Left colon (tissue), 2 donors: ENCODE measurements at regions not wholly inside any gene's neighbourhood (a gene's known extent, or its start where the extent isn't known, plus 50 kb on each side); places are given as distances from the start of the nearest gene placed in this dataset.

ENCODE experiments used
- ATAC-seq: fragments of 200-7000 bp; cut with Tn5 transposase; one replicate; pipeline ENCODE4 v1.9.1; 2020; ENCODE audit warnings: mild to moderate bottlenecking, moderate library complexity
- DNase-seq, 2 donors: peaks; one replicate each; pipeline ENCODE4 v3.0.0-alpha.2; 2020
- intact Hi-C, 2 donors: fragments of 100-400 bp; cut with DNase I in 1 of 2; cut with micrococcal nuclease in 1 of 2; formaldehyde crosslinking; loops; one replicate each; pipeline versions ENCODE4 v1.11.2 to v1.14.0; 2022; cut with DNase I, micrococcal nuclease
- donor health status: DM: no; HTN: no; CAD: no.
- donor health status: DM: yes; HTN: yes; CAD: no.

DNA sequence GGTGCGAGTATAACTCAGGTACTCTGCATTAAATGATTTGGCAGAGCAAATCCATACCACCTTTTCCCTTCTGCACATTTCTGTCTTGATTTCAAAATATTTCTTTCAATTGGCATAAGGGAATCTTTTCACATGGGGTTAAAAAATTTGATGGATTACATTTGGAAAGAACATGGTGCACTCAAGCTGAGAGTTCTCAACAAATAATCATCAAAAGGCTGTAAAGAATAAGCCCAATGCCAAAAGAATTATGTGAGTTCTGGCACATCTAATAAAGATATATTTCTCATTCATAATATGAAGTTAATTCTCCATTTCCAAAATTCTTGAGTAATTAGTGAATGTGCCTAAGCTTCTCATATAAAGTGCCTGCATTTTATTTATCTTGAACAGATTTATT is 223.1 kb downstream of the GPR37 start:
- no peak for ATAC-seq
- intact Hi-C loops: no loop called here
- DNase-seq: no peak

DNA sequence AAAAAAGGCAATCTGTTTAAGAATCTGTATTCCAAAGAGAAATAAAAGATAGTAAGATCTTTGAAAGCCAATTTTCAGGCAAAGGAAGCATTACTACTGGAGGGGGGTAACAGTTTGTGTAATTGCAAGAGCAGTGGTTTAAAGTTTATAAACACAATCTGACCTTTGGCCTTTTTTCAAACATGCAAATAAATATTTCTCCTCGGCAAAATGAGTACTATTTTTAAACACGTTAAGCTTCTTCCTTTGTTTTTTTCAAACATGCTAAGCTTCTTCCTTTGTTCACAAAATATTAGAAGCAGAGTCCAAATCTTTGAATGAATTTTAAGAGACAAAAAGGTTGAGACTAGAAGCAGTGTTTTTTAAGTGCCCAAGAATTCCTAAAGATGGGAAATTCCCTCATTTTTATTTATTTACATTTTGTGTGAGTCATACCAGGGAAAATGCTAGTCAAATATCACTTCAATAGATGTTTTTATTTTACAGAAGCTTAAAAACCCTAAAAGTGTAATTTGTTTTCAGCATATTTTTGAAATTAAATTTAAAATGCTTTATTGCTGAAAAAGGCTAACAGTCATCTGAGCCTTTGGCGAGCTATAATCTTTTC is 229.3 kb downstream of the GPR37 start:
- no peak for ATAC-seq
- no peak for DNase-seq
- intact Hi-C loops: no loop called here

DNA sequence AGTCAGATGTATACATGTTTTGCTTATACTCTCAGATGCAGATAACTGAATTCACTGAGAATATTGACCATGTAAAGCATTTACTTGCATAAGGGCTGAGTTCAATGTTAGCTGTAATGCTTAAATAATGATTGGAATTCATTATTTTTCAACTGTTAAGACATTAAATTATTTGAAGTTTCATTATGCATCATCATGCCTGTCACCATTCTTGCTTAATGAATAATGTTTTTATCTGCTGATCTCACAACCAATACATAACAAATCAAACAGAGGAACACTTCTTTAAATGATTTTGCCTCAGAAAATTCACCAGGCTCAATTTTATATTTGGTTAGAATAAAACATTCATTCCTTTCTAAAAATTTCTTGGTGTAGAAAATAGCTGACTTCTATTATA is 233.4 kb downstream of the GPR37 start:
- DNase-seq: no peak
- intact Hi-C loops: no loop called here
- no peak for ATAC-seq

DNA sequence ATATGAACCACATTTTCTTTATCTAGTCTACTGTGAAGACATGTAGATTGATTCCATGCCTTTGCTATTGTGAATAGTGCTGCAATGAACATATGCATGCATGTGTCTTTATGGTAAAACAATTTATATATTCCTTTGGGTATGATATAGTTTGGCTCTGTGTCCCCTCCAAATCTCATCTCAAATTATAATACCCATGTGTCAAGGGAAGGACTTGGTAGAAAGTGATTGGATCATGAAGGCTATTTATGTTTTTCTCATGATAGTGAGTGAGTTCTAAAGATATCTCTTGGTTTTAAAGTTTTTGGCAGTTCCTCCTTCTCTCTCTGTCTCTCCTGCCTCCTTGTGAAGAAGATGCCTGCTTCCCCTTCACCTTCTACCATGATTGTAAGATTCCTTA is 248.7 kb downstream of the GPR37 start:
- DNase-seq (no peak), ATAC-seq (no peak)
- intact Hi-C loops: no loop called here

DNA sequence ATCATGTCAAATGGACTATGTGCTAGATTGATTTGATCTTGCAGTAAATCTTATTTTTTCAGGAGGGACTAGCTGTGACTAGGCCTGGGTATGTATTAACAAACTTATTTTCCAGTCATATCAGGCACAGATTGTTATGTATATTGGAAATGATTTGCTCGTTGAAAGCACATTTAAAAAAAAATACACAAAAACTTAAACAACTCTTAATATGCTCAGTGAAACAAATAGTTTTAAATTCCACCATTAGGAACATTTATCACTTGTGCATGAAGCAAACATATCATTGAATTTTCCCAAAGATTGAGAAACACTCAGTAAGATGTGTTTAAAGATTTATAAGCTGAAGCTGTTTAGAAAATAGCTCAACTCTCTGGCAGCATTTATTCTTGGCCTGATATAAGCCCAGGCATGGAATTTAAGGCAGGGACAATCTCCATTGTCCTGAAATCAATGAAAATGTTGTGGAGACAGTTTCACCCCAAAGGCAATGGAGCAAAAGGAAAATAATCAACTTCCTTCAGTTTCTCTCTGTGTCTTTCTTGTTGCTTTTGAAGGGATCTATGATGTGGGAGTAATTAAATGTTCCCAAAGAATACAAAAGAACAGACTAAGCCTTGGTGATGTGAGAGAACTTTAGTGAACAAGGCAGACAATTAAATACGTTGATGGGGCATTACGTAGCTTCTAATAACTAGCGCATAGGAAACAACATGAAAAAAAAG is 250.3 kb downstream of the GPR37 start:
- intact Hi-C loops: no loop called here
- DNase-seq (no peak), ATAC-seq (no peak)

DNA sequence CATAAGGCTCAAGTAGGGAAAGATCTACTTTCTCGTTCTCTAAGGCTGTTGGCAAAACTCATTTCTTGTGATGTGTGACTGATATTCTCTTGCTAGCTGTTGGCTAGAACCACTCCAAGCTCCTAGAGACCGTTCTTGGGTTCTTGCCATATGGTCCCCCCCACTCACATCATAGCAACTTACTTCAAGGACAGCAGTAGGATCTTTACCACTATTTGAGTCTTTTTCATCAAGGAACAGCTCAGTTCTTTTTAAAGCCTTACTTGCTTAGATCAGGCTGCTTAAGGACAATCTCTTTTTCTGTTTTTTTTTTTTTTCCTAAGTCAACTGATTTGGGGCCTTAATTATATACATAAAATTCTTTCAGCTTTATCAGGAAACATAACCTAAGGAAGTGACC is 251.1 kb downstream of the GPR37 start:
- ATAC-seq (no peak), DNase-seq (no peak)
- intact Hi-C loops: no loop called here

DNA sequence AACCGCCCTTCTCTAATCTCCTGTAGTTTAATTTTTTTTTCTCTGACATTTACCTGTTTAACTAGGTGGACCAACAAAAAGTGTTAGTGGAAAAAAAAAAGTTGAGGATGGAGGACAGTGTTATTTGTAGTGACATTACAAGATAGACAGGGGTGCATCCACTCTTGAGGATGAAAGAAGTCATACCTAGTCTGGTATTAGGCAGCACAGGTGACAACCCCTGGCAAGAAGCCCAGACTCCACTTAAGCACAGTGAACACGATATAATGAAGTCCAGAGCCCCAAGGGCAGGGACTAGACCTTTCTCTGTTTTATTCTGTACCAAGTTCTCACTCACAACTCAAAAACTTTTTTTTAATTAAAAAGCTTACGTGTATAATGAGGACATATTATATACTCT is 268.4 kb downstream of the GPR37 start:
- ATAC-seq (no peak), DNase-seq (no peak)
- intact Hi-C loops: no loop called here

DNA sequence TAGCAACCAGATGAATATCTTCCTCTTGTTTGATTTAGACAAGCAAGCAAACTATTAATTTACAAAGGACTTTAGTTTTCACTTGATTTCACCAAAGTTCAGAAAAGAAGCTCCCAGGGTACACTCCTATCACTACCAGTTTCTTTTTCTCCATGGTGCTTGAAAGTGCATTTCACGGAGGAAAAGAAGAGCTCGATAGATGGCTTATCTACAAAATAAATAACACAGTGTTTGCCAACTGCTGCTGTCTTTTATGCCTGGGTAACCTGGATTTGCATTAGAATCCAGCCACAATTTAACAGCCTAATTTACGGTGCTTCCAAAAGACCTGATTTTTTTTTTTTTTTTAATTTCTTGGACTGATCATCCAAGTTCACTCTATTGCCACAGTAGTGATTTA is 275.7 kb downstream of the GPR37 start:
- no peak for DNase-seq
- ATAC-seq: no peak
- intact Hi-C loops: no loop called here

DNA sequence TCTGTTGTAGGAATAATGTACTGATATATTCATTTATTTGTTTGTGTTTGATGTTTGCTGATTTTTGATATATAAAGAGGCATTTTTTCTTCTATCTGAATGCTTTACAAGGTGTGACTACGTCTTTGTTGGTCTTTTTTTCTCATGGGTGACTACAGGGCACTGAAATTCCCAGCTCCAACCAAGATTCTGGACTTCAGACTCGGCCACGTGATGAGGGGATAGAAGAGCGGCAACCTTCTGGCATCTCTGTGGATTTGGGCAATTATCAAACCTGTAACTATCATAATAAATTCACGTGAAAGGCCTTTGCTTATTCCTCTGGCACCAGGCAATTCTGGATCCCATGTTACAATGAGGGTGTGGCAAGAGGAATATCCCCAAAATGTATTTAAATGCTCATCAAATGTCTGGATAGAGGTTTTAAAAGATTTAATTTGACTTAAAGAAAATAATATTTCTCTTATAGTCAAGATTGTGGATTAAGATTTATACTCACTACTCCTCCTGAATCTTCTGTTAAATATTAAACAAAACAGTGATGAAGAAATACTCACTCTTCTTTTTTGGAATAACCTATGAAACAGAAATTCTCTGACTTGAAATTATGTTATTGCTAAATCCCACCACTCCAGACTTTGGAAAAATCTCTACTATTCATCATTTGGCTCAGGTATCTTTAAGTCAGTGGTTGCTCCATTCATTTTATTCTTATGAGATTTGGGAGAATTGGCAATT is 276.3 kb downstream of the GPR37 start:
- intact Hi-C loops: no loop called here
- ATAC-seq (no peak), DNase-seq (no peak)

DNA sequence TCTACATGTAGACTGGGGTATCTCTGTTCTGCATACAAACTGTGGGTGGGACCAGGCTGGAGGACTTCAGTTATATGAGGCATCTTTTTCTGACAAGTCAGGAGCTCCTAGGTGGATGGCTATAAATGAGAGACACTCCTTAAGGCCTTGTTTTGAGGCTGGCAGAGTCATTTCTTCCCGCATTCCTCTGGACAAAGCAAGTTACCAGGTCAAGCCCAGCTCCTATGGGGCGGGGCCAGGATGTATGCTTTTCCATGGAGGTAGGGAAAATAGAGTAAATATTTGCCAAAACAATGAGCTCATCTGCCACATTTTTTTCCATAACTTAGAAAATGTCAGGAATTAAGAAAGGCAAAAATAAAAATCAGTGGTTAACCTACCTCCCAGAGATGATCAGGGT is 283.4 kb downstream of the GPR37 start:
- intact Hi-C loops: no loop called here
- ATAC-seq (no peak), DNase-seq (no peak)

DNA sequence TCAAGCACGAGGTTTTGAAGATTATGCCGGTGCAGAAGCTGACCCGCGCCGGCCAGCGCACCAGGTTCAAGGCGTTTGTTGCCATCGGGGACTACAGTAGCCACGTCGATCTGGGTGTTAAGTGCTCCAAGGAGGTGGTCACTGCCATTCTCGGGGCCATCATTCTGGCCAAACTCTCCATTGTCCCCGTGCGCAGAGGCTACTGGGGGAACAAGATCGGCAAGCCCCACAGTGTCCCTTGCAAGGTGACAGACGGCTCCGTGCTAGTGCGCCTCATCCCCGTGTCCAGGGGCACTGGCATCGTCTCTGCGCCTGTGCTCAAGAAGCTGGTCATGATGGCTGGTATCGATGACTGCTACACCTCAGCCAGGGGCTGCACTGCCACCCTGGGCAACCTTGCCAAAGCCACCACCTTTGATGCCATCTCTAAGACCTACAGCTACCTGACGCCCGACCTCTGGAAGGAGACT is 284.7 kb downstream of the GPR37 start:
- no peak for ATAC-seq
- intact Hi-C loops: no loop called here
- no peak for DNase-seq

DNA sequence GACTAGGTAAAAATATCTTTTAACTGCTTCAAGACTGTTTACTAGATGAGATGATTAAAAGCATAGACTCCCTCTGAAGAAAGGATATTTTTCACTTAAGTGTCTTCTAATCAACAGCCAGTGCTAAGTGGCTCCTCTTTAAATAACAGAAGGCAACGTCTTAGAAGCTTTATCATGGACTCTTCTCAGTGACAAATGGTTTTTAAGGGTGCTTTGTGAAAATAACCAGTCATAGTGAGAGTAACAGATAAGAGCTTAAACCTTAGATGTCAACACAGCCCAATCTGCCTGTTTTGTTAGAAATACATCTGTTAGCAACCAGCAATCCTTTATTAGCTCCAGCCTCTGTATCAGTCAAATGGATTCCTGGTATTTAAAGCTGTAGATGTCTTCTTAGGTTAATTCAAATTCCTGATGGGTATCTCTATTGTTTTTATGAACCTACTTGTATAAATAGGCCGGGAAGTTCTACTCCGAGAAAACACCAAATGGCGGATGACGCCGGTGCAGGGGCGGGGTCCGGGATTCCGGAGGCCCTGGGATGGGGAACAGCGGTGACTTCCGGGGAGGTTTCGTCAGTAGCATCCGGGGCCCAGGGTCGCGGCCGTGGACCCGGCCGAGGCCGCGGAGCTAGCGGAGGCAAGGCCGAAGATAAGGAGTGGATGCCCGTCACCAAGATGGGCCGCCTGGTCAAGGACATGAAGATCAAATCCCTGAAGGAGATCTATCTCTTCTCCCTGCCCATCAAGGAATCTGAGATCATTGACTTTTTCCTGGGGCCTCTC is 285.4 kb downstream of the GPR37 start:
- ATAC-seq: no peak
- DNase-seq: no peak
- intact Hi-C loops: no loop called here

DNA sequence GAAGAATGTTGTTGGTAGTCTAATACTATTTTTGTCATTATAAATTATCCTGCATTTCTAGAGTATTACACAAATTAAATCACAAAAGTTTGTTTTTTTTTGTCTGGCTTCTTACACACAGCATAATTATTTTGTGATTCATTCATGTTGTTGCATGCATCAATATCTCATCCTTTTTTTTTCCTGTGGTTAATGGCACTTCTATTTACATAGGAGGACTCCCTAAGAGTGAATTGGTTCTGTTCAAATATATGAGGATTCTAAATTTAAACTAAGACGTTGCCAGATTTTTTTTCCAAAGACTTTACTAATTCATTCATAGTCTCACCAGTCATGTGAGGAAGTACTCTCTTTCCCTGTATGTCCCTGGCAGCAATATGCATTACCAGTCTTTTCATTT is 303.3 kb downstream of the GPR37 start:
- ATAC-seq: no peak
- DNase-seq: no peak
- intact Hi-C loops: no loop called here

DNA sequence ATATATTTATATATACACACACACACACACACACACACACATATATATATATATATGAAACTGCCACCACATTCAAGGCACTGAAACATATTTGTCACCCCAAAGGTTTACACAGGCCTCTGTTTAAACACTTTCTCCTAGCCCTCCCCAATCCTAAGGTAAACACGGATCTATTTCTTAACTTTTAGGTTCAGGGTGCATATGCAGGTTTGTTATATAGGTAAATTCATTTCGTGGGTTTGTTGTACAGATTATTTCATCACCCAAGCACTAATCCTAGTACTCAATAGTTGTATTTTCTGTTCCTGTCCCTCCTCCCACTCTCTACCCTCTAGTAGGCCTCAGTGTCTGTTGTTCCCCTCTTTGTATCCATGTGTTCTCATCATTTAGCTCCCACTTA is 305.0 kb downstream of the GPR37 start:
- intact Hi-C loops: no loop called here
- no peak for DNase-seq
- ATAC-seq: no peak

DNA sequence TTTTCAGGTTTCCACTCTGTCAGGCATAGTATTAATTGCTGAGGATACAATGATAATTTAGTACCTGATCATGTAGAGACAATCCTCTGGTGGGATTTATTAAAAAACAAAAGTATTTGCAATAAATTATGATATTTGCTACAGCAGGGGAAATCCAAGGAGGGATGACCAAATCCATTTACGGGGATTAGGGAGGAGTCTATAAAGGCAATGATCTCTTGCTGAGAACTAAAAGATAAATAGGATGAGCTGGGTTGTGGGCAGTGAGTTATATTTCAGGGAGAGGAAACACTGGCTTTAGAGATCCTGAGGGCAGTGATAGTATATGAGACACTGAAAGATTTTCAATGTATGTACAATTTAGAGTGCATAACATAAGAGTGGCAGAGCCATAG is 305.5 kb downstream of the GPR37 start:
- no peak for ATAC-seq
- DNase-seq: no peak
- intact Hi-C loops: no loop called here

DNA sequence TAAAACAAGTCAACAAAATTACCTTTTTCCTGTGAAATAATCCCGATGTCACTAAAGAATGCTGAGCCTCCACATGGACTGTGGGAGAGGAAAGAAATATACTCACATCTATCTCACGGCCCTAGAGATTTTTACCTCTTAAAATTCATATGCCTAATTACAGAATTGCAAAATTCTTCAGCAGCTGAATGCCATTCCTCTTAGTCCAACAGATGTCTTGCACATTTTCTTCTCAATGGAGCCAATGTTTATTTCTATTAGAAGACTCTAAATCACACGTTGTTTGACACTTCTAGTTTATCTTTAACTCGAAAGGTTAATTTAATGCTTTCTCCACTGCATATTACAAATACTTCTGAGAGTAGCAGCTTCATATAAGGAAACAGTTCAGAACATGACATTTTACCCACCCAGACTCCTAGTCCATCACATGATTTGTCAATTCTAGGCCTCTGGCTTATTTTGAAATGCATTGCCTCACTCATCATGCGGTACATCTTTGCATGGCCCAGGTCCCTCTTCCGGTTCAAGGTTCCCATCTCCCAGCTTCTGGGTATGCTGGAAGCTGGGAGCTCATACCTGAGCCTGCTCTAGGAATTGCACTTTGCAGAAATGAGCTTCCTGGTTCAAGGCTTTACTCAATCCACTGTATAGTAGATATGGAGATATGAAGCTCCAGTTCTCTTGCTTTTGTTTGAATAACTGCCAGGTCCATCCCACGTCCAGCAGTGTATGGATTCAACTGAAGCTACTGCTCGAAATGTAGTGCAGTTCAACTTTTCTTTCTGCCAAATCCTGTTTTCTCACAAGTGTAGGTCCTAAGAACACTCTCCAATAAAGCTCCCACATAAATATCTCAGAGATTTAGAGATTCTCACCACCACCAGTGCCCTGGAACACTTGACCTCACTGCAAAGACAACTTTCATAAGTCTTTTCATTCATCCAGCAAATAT is 306.2 kb downstream of the GPR37 start:
- no peak for ATAC-seq
- intact Hi-C loops: no loop called here
- DNase-seq: no peak

DNA sequence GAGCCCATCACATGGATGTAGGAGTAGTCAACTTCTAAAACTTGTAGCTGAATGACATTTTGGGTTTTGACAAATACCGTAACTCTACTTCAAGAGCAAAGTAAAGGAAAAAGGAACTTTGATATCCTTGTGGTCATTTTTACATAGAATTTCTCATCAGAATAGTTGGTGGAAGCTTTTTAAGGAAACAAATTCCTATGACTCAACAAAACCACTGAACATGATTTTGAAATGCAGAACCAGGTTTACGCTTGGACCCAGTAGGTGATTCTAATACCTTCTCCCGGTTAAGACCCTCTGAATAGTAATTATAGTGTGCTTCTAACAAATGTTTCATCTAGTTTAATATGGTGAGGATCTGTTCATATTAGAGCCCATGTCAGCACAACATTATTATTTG is 307.8 kb downstream of the GPR37 start:
- DNase-seq: no peak
- ATAC-seq: no peak
- intact Hi-C loops: no loop called here

DNA sequence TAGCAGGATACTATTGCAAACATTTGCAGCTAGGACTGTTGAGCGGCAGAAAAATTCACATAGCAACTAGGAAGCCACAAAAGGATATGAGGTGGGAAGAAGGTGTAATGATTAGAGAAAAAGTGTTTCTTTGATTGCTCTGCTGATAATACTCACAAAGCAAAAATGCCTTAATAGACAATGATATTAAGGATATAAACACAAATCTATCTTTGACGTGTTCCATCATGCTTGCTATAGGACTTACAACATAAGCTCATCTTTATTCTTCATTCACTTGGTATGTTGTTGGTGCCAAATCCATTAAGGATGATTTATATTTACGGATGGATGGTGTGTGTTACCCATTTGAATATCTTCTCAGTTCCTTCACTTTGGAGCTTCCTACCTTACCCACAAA is 309.3 kb downstream of the GPR37 start:
- DNase-seq (no peak), ATAC-seq (no peak)

DNA sequence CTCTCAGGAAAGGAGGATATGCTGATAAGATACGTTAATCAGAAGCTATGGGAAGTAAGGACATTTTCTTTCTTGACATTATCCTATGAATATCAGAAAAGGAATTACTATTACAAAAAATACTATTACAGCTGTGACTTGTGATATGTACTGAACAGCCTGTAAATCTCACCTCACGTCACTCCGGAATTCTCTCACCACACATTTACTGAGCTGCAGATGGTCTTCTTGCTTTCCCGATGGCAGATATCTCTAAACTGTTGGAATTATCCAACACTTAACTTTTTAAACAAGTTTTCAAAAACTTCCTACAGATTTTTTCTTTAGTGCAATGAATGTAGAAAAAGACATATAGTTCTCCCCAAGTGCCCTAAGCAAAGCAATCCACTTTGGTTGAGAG is 313.4 kb downstream of the GPR37 start:
- ATAC-seq (no peak), DNase-seq (no peak)
- intact Hi-C loops: no loop called here

More for the DNA sequence above, 309.3 kb downstream of the GPR37 start:
- intact Hi-C loops: no loop called here
